ENCODE measurements at regions not wholly inside any gene's neighbourhood (a gene's known extent, or its start where the extent isn't known, plus 50 kb on each side); places are given as distances from the start of the nearest gene placed in this dataset.
"Not testable (repeated sequence)": the region's sequence is repeated elsewhere in the genome, so short reads cannot be mapped to it uniquely, and the experiment has no call there.

GRCh38 chr3:162710332-162711112, 1213.9 kb downstream of the OTOL1 start:
- no peak overlapping the region for H3K4me2 ChIP-seq (ENCODE audit: low read length)
- no peak for FAIRE-seq
- H3K4me3 ChIP-seq (ENCODE audit: insufficient read depth, low read depth, low read length): no peak overlapping the region
- H3K4me1 ChIP-seq (ENCODE audit: insufficient read depth, low read length): no peaks in the 10 kb centered on the region
- H3K27ac ChIP-seq (ENCODE audit: low read depth, low read length): no peak overlapping the region
- TF ChIP-seq EZH2 (IDR thresholded peaks at IDR 0.05; ENCODE audit: insufficient read depth, low read length) (no peak), CTCF (IDR thresholded peaks at IDR 0.05; ENCODE audit: insufficient read depth, low read depth, low read length) (no peak)
- no peaks in the 10 kb centered on the region for H3K36me3 ChIP-seq (ENCODE audit: insufficient read depth, low read length)
- no peak for DNase-seq (ENCODE audit: low read depth)
- no peaks in the 10 kb centered on the region for H3K9me3 ChIP-seq (ENCODE audit: insufficient read depth, low read depth, low read length)
- no peaks in the 10 kb centered on the region for H4K20me1 ChIP-seq (ENCODE audit: insufficient read depth, low read length)
- no peak overlapping the region for H3K4me3 Mint-ChIP-seq (ENCODE audit: unreplicated experiment)
- no peak overlapping the region for H3K27ac Mint-ChIP-seq (ENCODE audit: unreplicated experiment)
- H3K9ac ChIP-seq (ENCODE audit: low read length): no peak overlapping the region
- no peaks in the 10 kb centered on the region for H3K79me2 ChIP-seq (ENCODE audit: insufficient read depth, low read length)
- H3K9me3 Mint-ChIP-seq (ENCODE audit: unreplicated experiment): peaks cover 3% of the 10 kb centered on the region
- H3K27me3 Mint-ChIP-seq (ENCODE audit: low read depth, unreplicated experiment): no peaks in the 10 kb centered on the region
- H3K27me3 ChIP-seq (ENCODE audit: insufficient read depth, low read length): no peaks in the 10 kb centered on the region
- no peaks in the 10 kb centered on the region for H3K36me3 Mint-ChIP-seq (ENCODE audit: low read depth, unreplicated experiment)
- H2AFZ ChIP-seq (ENCODE audit: low read depth, low read length): no peak overlapping the region
- no peaks in the 10 kb centered on the region for H3K4me1 Mint-ChIP-seq (ENCODE audit: low read depth, unreplicated experiment)

- H3K79me2 ChIP-seq (ENCODE audit: insufficient read depth, low read length); H2AFZ ChIP-seq (ENCODE audit: low read depth, low read length); H3K27me3 Mint-ChIP-seq (ENCODE audit: low read depth, unreplicated experiment); H3K4me3 Mint-ChIP-seq (ENCODE audit: unreplicated experiment); H3K36me3 ChIP-seq (ENCODE audit: insufficient read depth, low read length); H3K36me3 Mint-ChIP-seq (ENCODE audit: low read depth, unreplicated experiment); H4K20me1 ChIP-seq (ENCODE audit: insufficient read depth, low read length); H3K9ac ChIP-seq (ENCODE audit: low read length); H3K4me3 ChIP-seq (ENCODE audit: insufficient read depth, low read depth, low read length); DNase-seq (ENCODE audit: low read depth); H3K4me2 ChIP-seq (ENCODE audit: low read length); FAIRE-seq; H3K27me3 ChIP-seq (ENCODE audit: insufficient read depth, low read length); H3K9me3 Mint-ChIP-seq (ENCODE audit: unreplicated experiment); H3K27ac Mint-ChIP-seq (ENCODE audit: unreplicated experiment); H3K27ac ChIP-seq (ENCODE audit: low read depth, low read length); H3K9me3 ChIP-seq (ENCODE audit: insufficient read depth, low read depth, low read length): not testable (repeated sequence)
- peaks cover 12% of the 10 kb centered on the region for H3K4me1 Mint-ChIP-seq (ENCODE audit: low read depth, unreplicated experiment)
- H3K4me1 ChIP-seq (ENCODE audit: insufficient read depth, low read length): peaks cover 11% of the 10 kb centered on the region
Measured at GRCh38 chr3:162717074-162717473, 1220.5 kb downstream of the OTOL1 start.

- no peak overlapping the region for H3K4me3 Mint-ChIP-seq (ENCODE audit: unreplicated experiment)
- TF ChIP-seq EZH2 (IDR thresholded peaks at IDR 0.05; ENCODE audit: insufficient read depth, low read length): no peak
- no peak for TF ChIP-seq CTCF (IDR thresholded peaks at IDR 0.05; ENCODE audit: insufficient read depth, low read depth, low read length)
- no peak overlapping the region for H3K4me2 ChIP-seq (ENCODE audit: low read length)
Measured at GRCh38 chr3:162718697-162719096, 1222.1 kb downstream of the OTOL1 start.

More at GRCh38 chr3:162718697-162719096, 1222.1 kb downstream of the OTOL1 start:
- no peak overlapping the region for H3K4me3 ChIP-seq (ENCODE audit: insufficient read depth, low read depth, low read length)
- H2AFZ ChIP-seq (ENCODE audit: low read depth, low read length): no peak overlapping the region
- H3K36me3 Mint-ChIP-seq (ENCODE audit: low read depth, unreplicated experiment): no peaks in the 10 kb centered on the region
- peak; percentile 39 for DNase-seq (ENCODE audit: low read depth)
- no peaks in the 10 kb centered on the region for H3K79me2 ChIP-seq (ENCODE audit: insufficient read depth, low read length)
- peaks cover 12% of the 10 kb centered on the region for H3K4me1 Mint-ChIP-seq (ENCODE audit: low read depth, unreplicated experiment)
- no peaks in the 10 kb centered on the region for H4K20me1 ChIP-seq (ENCODE audit: insufficient read depth, low read length)
- H3K9ac ChIP-seq (ENCODE audit: low read length): no peak overlapping the region
- H3K9me3 ChIP-seq (ENCODE audit: insufficient read depth, low read depth, low read length): no peaks in the 10 kb centered on the region
- H3K4me1 ChIP-seq (ENCODE audit: insufficient read depth, low read length): peaks cover 11% of the 10 kb centered on the region
- H3K27me3 ChIP-seq (ENCODE audit: insufficient read depth, low read length): no peaks in the 10 kb centered on the region
- H3K27ac ChIP-seq (ENCODE audit: low read depth, low read length): no peak overlapping the region
- no peak for FAIRE-seq
- no peaks in the 10 kb centered on the region for H3K9me3 Mint-ChIP-seq (ENCODE audit: unreplicated experiment)
- H3K27me3 Mint-ChIP-seq (ENCODE audit: low read depth, unreplicated experiment): no peaks in the 10 kb centered on the region
- no peaks in the 10 kb centered on the region for H3K36me3 ChIP-seq (ENCODE audit: insufficient read depth, low read length)
- H3K27ac Mint-ChIP-seq (ENCODE audit: unreplicated experiment): no peak overlapping the region
